LoVo (cell line): ENCODE measurements at regions not wholly inside any gene's neighbourhood (a gene's known extent, or its start where the extent isn't known, plus 50 kb on each side); places are given as distances from the start of the nearest gene placed in this dataset.
A peak's percentile ranks its signal among the peaks of the same experiment; 100 is the strongest.
"Not testable (repeated sequence)": the region's sequence is repeated elsewhere in the genome, so short reads cannot be mapped to it uniquely, and the experiment has no call there.

ENCODE experiments used
- DNase-seq: peaks from one replicate; pipeline ENCODE4 v3.0.0-alpha.2; 2016; ENCODE audit warnings: low spot score

- no peak for DNase-seq
Measured at GRCh38 chr6:63440594-63440993, 120.8 kb upstream of the LGSN start.

GRCh38 chr6:63441266-63441956 lies 121.6 kb upstream of the LGSN start:
- DNase-seq, result no peak

GRCh38 chr6:63442870-63443269 lies 123.1 kb upstream of the LGSN start:
- no peak for DNase-seq

- DNase-seq, result no peak
Measured at GRCh38 chr6:63444768-63445167, 125.0 kb upstream of the LGSN start.

GRCh38 chr6:63446405-63446804 lies 125.9 kb upstream of the LOC128125822 start:
- no peak for DNase-seq

- no peak for DNase-seq
Measured at GRCh38 chr6:63447134-63447533, 125.1 kb upstream of the LOC128125822 start.

GRCh38 chr6:63448229-63448628 lies 124.1 kb upstream of the LOC128125822 start:
- DNase-seq, result no peak

GRCh38 chr6:63449714-63450113 lies 122.6 kb upstream of the LOC128125822 start:
- no peak for DNase-seq

- no peak for DNase-seq
Measured at GRCh38 chr6:63451238-63451637, 121.0 kb upstream of the LOC128125822 start.

GRCh38 chr6:63452125-63452524 lies 120.2 kb upstream of the LOC128125822 start:
- DNase-seq, result peak; percentile 17

GRCh38 chr6:63456734-63457133 lies 115.5 kb upstream of the LOC128125822 start:
- DNase-seq, result no peak

- no peak for DNase-seq
Measured at GRCh38 chr6:63458480-63459115, 113.7 kb upstream of the LOC128125822 start.

- no peak for DNase-seq
Measured at GRCh38 chr6:63459814-63460213, 112.5 kb upstream of the LOC128125822 start.

- DNase-seq, result no peak
Measured at GRCh38 chr6:63460971-63461370, 111.3 kb upstream of the LOC128125822 start.

- no peak for DNase-seq
Measured at GRCh38 chr6:63464060-63464459, 108.2 kb upstream of the LOC128125822 start.

- DNase-seq, result no peak
Measured at GRCh38 chr6:63465750-63466149, 106.5 kb upstream of the LOC128125822 start.

GRCh38 chr6:63466242-63466733 lies 106.0 kb upstream of the LOC128125822 start:
- DNase-seq, result no peak

GRCh38 chr6:63467247-63467954 lies 104.9 kb upstream of the LOC128125822 start:
- DNase-seq, result no peak

- not testable (repeated sequence) for DNase-seq
Measured at GRCh38 chr6:63471145-63471544, 101.1 kb upstream of the LOC128125822 start.

GRCh38 chr6:63471654-63472053 lies 100.6 kb upstream of the LOC128125822 start:
- no peak for DNase-seq

GRCh38 chr6:63475707-63476106 lies 96.6 kb upstream of the LOC128125822 start:
- DNase-seq, result no peak

- no peak for DNase-seq
Measured at GRCh38 chr6:63476302-63476701, 96.0 kb upstream of the LOC128125822 start.

GRCh38 chr6:63477422-63478040 lies 94.7 kb upstream of the LOC128125822 start:
- DNase-seq, result no peak
